GM19463 (cell line): ENCODE measurements at regions not wholly inside any gene's neighbourhood (a gene's known extent, or its start where the extent isn't known, plus 50 kb on each side); places are given as distances from the start of the nearest gene placed in this dataset.
"Not testable (repeated sequence)": the region's sequence is repeated elsewhere in the genome, so short reads cannot be mapped to it uniquely, and the experiment has no call there.

Source experiments
- ATAC-seq: cut with Tn5 transposase; IDR thresholded peaks from one replicate; pipeline ENCODE4 v1.9.1; 2021; ENCODE audit warnings: mild to moderate bottlenecking, moderate library complexity; ENCODE audit not compliant: unreplicated experiment

DNA sequence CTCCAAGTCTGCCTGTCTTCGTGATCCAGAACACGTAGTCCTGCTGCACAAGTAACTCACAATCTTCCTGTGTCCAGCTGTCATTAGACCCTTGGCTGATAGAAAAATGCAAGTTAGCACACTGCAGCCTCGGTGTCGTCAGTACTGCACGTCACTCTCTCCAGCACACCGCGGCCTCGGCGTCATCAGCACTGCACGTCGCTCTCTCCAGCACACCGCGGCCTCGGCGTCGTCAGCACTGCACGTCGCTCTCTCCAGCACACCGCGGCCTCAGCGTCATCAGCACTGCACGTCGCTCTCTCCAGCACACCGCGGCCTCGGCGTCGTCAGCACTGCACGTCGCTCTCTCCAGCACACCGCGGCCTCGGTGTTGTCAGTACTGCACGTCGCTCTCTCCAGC, 160.0 kb downstream of the FOXL1 start:
- not testable (repeated sequence) for ATAC-seq

DNA sequence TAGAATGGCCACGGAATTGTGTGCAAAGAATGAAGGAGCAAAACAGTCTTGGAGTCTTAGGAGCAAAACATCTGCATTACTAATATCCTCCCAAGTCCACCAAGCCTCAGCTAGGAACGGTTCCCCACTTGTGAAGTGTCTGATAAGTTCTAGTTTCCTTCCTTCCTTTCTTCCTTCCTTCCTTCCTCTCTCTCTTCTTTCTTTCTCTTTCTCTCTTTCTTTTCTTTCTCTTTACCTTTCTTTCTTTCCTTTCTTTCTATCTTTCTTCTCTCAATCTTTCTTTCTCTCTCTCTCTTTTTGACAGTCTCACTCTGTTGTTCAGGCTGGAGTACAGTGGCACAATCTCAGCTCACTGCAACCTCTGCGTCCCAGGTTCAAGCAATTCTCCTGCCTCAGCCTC, 160.8 kb downstream of the FOXL1 start:
- ATAC-seq = no peak

DNA sequence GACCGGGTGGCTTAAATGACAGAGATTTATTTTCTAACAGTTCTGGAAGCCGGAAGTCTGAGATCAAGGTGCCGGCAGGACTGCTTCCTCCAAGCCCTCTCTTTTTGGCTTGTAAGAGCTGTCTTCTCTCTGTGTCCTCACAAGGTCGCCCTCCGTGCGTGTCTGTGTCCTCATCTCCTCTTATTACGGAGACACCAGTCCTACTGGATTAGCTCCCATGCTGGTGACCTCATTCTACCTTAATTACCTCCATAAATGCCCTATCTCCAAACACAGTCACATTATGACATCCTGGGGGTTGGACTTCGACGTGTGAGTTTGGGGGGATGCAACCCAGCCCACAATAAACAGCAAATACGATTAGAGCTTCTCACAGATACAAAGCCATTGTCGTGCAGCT, 161.5 kb downstream of the FOXL1 start:
- ATAC-seq = no peak

DNA sequence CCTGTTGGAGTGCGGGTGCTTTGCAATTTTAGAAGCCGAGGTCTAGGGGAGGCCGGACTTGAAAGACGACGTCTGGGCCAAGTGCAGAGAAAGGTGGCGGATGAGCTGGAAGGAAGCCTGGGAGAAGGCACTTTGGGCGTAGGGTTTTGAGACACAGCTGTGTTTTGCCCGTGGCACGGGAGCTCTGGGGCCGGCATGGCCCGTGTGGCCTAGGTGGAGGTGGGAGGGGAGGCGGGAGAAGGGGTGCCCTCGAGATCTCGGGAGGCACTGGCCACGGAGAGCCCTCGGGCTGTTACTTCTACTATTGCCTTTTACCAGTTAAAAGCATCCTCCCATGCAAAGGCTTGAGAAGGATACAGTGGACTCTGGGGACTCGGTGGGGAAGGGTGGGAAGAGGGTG, 161.9 kb downstream of the FOXL1 start:
- no peak for ATAC-seq

DNA sequence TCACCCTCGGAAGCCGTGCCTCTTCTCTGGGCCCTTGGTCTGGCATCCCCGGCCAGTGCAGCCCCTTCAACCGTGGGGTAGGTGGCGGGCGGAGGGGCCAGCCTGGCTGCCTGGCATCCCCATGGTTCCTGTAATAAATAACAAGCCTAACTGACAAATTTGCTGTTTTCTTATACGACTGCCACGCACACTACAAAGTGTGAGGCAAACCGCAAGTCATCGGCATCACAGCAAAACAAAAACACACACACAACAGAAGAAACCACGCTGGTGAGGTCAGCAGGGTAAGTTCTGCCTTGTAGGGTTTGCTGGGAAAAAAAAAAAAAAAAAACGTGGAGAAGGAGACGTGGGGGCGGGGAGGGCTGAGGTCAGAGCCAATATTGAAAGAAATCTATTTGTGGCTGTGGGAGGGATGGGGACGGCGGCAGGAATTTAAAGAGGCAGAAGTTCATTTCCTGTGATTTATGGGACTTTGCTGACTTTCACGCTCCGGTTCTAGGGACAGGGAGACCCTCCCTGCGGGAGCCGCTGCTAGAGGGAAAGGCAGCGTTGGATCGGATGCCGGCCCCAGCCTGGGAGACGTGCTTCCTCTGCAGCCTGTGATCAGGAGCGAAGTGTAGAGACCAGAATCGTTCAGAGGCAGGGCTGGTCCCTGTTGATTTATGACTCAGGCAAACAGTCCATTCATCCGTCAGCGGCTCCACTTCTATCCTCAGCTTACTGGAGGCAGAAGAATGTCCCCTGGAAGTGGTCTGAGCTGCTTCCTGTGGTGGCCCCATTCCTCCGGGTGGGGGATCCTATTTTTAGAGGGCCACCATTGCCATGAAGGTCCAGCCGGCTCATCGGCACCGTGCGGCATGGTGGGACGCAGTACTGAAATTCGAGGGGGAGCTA, 162.8 kb downstream of the FOXL1 start:
- ATAC-seq = no peak

DNA sequence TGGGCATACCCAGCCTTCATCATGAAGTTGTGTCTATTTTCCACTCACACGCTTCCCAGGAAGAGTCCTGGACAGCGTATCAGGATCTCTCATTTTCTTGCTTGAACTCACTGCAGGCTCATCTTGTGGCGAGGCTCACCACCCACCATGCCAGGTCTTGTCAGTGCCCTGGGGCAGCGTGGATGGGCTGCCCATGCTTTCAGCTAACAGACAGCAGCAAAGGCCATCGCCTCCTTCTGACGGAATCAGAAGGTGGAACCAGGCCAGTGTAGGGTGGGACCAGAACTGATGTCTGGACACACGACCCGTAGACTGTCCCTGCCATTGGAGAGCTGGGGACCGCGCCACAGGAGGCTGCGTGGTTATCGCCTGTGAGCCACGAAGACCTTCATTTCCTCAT, 169.4 kb downstream of the FOXL1 start:
- ATAC-seq = no peak

DNA sequence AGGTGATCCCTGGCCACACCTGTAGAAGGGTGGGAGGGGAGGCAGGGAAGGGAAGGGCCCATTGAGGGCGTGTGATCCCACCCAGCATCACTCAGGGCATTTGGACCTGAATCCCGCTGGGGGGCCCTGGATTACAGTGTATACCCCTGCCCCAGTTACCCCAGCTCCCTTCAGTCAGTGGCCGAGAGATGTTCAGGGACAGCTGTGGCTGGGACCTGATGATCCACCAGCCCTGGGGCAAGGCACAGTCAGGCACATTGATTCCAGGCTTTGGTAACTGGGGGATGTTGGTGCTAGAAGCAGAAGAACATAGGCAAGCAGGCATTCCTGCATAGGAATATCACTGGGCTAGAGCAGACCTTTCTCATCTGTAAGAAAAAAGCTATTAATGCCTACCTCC, 170.3 kb downstream of the FOXL1 start:
- no peak for ATAC-seq

DNA sequence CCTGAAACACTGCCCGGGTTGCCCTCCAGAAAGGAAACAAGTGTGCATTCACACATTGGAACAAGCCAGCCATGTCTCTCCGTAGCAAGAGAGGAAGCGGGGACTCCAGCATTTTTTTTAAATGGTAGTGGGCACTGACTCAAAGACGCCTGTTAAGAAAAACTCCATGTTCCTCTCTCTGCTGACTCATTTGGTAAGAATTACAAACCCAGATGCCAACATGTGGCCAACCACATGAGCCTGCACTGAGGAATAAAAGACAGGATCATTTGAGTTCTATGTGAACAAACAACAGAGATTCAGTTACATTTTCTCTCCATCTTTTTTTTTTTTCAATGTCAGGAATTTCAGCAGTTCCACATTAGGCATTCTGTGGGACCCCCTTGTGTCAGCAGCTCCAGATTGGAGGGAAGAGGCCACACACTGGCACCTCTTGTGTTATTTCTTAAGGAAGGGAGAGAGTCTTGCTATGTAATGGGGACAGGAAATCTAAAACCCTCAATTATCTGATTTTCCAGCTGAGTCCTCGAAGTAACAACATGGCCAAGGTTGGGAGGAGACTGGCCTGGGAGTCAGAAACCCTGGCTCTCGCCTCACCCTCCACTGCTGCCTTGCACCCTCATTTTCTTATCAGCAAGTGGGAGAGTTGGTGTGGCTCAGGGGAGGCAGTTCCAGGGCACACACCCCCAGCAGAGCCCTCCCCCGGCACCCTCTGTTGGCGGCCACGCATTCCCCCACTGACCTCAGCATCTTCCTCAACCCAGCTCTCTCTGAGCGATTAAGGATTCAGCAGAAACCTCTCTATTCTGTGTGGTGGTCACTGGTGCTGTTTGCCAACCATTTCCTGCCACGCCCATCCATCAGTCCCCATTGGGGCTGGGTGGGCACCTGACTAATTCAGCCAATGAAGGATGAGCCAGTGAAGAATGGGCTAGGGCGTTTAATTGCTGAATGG, 173.0 kb downstream of the FOXL1 start:
- ATAC-seq = no peak

DNA sequence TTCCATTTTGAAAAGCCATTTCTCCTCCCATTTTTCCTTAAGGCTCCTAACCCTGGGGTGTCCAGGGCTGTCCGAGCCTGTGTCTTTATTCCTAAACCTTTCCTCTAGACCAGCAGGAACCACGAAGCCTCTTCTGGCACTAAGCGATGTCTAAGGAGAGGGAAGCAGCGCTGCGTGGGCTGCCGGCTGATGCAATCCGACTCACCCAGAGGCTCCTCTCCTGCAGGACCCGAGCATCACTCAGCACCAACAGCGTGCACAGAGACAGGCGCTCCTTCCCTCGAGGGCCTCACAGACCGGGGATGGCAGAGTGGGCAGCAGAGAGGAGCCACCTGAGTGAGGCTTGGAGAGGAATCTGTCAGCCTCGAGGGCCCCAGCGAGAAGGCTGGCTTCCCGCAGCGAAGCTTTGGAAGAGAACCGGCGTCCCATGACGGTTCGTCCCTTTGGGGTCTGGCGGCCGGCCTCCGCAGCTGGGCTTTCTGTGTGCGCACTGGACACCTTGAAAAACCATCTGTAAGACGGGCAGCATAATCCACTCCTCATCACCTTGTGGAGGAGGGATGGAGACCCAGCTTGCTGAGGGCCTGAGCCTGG, 174.3 kb downstream of the FOXL1 start:
- no peak for ATAC-seq

DNA sequence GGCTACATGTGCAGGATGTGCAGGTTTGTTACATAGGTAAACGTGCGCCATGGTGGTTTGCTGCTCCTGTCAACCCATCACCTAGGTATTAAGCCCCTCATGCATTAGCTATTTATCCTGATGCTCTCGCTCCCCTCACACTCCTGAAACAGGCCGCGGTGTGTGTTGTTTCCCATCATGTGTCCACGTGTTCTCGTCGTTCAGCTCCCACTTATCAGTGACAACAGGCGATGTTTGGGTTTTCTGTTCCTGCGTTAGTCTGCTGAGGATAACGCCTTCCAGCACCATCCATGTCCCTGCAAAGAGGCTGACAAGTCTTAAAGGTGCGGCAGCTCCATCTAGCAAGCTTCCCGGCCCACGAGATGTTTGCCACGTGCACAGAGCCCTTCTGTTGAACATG, 175.1 kb downstream of the FOXL1 start:
- ATAC-seq = no peak

DNA sequence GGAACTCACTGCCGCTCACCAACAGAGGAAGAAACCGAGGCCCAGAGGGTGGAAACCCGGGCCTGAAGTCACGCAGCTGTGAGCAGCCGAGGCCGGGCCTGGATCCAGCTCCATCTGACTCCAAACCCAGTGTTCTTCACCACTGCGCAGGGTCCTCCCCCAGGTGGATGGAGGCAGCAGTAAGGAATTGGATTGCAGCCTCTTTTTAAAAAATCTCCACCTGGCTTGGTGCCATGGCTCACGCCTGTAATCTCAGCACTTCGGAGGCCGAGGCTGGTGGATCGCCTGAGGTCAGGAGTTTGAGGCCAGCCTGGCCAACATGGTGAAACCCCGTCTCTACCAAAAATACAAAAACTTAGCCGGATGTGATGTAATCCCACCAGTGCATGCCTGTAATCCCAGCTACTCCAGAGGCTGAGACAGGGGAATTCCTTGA, 177.2 kb downstream of the FOXL1 start:
- ATAC-seq = no peak

DNA sequence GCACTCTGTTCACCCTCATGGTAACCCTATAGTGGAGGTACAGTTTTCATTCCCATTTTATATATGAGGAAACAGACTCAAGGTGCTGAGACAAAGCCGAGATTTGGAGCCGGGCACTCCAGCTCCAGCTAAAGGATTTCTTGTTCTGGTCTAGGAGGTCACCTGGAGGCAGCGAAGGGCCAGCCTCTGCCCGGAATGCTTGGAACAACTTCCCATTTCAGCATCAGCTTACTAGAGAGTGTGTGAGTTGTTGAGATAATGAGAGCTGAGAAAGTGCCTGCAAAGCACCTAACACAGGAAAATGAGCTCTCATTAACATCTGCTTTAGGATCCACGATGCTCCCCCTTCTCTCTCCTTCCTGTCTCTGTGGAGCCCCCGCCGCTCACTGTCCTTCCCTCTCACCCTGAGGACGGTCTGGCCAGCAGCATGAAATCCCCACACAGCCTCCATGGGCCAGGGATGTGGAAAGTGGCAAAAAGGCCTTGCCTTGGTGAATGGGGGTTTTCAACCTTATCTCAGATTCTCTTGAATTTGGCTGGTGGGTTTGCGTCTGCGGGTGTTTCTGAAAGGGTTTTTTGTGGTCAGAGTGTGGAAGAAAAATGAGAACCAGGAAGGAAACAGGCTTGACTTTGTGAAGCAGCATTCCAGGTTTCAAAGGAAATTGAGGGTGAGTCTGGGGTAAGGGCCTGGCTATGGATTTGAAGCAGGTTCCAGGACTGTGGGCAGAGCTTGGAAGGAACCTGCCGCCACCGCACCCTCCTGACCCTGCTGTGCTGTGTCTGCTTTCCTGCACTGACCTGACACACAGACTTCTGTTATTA, 178.7 kb downstream of the FOXL1 start:
- no peak for ATAC-seq

DNA sequence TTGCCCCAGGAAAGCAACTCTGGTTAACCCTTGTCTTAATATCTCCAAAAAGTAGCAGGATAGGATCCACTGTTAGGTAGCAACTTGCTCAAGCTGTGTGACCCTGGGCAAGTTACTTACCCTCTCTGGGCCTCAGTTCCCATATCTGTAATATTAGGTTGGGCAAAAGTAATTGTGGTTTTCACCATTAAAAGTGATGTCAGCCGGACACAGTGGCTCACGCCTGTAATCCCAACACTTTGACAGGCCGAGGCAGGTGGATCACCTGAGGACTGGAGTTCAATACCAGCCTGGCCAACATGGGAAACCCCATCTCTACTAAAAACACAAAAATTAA, 179.3 kb downstream of the FOXL1 start:
- ATAC-seq = no peak

DNA sequence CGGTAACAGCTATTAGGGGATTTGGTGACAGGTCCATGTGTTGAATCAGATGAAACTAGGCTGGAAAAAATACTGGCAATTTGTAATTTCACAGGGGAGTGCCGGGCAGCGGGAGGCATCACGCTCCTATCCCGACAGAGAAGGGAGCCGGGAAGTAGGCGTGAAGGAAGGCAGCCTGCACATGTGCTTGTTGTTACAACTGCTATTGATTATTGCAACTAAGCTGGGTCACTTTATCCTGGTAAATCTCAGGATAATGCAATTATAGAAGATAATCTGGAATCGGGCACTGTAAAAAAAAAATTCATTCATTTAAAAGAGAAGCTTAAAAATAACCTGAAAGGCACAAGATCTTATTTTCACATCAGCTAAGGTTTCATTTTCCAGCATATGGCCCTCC, 180.6 kb downstream of the FOXL1 start:
- no peak for ATAC-seq

DNA sequence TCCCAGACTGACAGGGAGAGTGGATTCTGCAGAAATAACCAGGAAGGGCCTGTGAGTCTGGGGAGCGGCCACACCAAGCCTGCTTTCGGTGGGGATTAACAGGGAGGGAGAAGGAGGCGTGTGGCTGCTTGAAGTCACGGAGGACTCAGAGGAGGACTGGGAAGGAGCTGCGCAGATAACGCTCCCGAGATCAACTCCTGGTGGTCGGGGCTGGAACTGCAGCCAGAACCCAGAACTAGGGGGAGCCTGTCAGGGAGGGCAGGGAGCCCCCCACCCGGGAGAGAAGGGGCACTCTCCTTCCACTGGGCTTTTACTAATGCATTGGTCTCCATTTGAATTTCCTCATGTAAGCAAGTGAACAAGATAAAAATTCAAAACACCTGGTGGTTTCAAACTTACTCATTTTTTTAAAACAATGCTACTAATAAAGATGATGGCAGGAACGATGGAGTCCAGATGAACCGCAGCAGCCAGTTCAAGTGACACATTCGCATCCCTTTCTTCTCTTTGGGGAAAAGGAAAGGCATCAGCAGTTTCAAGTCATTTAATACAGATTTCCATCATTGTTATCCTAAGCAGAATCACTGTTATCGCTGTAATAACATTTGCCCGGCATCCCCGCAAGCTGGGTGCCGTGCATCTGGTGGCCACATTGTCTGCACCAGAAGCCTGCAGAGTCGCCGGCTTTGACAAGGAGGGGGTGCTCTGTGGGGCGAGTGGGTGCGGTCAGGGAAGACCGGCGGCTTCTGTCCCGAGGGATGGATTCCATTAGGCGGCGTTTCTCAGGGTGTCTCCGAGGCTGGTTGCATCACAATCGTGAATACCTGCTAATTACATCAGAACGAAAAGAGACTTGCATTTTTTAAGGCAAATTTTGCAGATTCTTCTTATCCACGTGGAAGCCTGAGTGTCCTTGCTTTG, 183.0 kb downstream of the FOXL1 start:
- no peak for ATAC-seq

DNA sequence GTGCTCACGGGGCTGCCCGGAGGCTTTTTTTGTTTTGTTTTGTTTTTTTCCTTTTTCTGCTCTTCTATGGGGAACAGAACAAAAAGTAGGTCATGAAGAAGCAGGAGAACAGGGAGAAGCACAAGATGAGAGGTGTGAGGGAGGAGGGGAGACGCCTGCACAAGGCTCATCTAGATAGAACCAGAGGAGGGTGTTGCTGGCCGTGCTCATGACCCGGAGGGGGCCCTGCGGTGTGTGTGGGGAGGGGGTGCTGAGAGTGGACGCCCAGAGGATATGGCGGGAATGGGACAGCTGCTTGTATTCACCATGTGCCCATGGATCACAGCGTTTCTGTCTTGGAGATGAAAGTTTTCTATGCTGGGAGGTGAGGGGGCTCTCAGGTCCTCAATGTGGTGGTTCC, 183.7 kb downstream of the FOXL1 start:
- no peak for ATAC-seq

DNA sequence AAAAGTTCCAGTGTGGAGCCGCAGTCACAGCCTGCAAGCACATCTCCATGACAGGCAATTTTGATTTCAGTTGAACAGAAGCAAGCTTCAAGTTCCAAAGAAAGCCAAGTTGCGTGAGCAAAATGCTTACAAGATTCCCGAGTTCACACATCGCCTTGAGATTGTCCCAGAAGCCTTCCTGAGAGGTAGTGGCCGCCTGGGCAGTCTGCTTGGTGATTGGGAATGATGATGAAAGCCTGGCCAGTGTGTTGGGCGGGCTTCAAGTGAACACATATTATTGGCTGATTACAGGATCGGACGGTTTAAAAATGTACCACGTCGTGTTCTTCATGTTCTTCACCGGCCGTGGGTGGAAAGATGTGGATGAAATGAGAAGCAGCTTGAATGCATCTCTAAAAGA, 185.5 kb downstream of the FOXL1 start:
- no peak for ATAC-seq

DNA sequence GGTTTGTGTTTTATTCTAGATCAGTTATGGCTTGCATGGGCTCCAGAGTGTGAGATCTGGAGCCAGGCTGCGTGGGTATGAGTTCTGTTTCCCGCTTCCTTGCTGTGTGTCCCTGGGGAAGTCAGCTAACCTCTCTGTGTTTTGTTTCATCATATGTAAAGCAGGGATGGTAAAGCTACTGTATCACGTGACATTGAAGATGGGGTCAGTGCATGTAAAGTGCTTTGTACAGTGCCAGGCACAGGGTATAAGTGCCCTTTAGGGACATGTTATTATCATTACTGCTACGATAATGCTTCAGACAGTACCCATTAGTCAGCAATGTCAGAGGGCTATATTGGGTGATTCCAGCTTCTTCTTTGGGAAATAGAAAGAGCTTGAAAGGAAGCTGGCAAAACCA, 186.2 kb downstream of the FOXL1 start:
- no peak for ATAC-seq

DNA sequence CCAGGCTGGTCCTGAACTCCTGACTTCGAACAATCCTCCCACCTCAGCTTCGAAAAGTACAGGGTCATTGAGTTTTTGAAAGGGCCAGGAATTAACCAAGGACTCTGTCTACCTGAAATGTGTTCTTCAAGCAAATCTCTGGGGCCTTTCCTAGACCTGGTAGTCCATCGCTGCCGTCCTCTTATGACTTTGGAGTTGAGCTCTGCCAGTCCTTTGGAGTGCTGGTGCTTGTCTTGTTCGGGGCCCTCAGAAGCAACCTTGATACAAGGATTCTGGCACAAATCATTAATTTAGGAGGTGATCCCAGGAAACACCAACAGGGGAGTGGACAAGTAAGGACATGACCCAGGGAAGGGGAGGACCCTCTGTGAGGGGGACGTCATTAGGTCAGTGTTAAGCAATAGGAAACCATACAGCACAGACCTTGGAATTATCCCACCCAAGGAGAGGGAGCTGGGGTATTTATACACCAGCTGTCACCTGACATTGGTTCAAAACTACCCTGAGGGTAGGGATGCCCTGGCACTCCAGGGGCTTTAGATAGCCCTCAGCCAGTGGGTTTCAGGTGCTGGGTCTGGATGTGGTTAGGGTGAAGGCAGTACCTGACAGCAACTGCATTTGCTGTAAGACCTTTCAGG, 187.2 kb downstream of the FOXL1 start:
- ATAC-seq = no peak
